Activated T-helper 2 cell treated with anti-CD3 and anti-CD28 coated beads, Interferon-gamma antibody, Interleukin-2, Interleukin-4, amounts not matched to agents 10 μg/mL and 5 μg/mL and 100 μg/mL, durations not matched to agents 14 hours and 24 hours and 36 hours (primary cell): ENCODE measurements at regions not wholly inside any gene's neighbourhood (a gene's known extent, or its start where the extent isn't known, plus 50 kb on each side); places are given as distances from the start of the nearest gene placed in this dataset.
"Not testable (repeated sequence)": the region's sequence is repeated elsewhere in the genome, so short reads cannot be mapped to it uniquely, and the experiment has no call there.

Source experiments
- DNase-seq: peaks from one replicate; pipeline ENCODE4 v3.0.0; 2021; ENCODE audit warnings: low spot score
- H3K27ac Mint-ChIP-seq: one replicate; pipeline ENCODE4 v1.8.0; 2021; ENCODE audit warnings: mixed read lengths
- H3K27me3 Mint-ChIP-seq: one replicate; pipeline ENCODE4 v1.8.0; 2021; ENCODE audit warnings: low read depth, mixed read lengths
- H3K36me3 Mint-ChIP-seq: one replicate; pipeline ENCODE4 v1.8.0; 2021; ENCODE audit warnings: low read depth, mixed read lengths
- H3K4me1 Mint-ChIP-seq: one replicate; pipeline ENCODE4 v1.8.0; 2021; ENCODE audit warnings: low read depth, mixed read lengths
- H3K4me3 Mint-ChIP-seq: one replicate; pipeline ENCODE4 v1.8.0; 2021; ENCODE audit warnings: low read depth, mild to moderate bottlenecking, moderate library complexity, mixed read lengths
- H3K9me3 Mint-ChIP-seq: one replicate; pipeline ENCODE4 v1.8.0; 2021; ENCODE audit warnings: mixed read lengths
- intact Hi-C: fragments of 100-400 bp; cut with micrococcal nuclease; formaldehyde crosslinking; loops from one replicate; pipeline ENCODE4 v1.15.1; 2023

GRCh38 chr18:34322365-34323289, 97.9 kb upstream of the NOL4 start:
- H3K27me3 Mint-ChIP-seq, result no peaks in the 10 kb centered on the region
- peaks cover 5% of the 10 kb centered on the region for H3K9me3 Mint-ChIP-seq
- H3K4me1 Mint-ChIP-seq, result no peaks in the 10 kb centered on the region
- intact Hi-C loops, result loop anchor here (5.0 kb wide), 1 partner anchor 200 kb away; no protein-coding TSS in a partner anchor
- H3K36me3 Mint-ChIP-seq, result no peaks in the 10 kb centered on the region
- H3K4me3 Mint-ChIP-seq, result no peak overlapping the region
- H3K27ac Mint-ChIP-seq, result no peak overlapping the region
- DNase-seq, result no peak

- Mint-ChIP-seq H3K4me3 (no peak overlapping the region), H3K27me3 (no peaks in the 10 kb centered on the region), H3K27ac (no peak overlapping the region), H3K9me3 (peaks cover 10% of the 10 kb centered on the region), H3K4me1 (no peaks in the 10 kb centered on the region), H3K36me3 (no peaks in the 10 kb centered on the region)
- no peak for DNase-seq
- intact Hi-C loops, result no loop called here
Observed at GRCh38 chr18:34329840-34330239, 105.1 kb upstream of the NOL4 start.

GRCh38 chr18:34330308-34330707, 105.6 kb upstream of the NOL4 start:
- Mint-ChIP-seq H3K9me3 (peaks cover 10% of the 10 kb centered on the region), H3K36me3 (no peaks in the 10 kb centered on the region), H3K4me1 (no peaks in the 10 kb centered on the region), H3K27me3 (no peaks in the 10 kb centered on the region), H3K4me3 (no peak overlapping the region), H3K27ac (no peak overlapping the region)
- no peak for DNase-seq
- intact Hi-C loops, result no loop called here

DNA sequence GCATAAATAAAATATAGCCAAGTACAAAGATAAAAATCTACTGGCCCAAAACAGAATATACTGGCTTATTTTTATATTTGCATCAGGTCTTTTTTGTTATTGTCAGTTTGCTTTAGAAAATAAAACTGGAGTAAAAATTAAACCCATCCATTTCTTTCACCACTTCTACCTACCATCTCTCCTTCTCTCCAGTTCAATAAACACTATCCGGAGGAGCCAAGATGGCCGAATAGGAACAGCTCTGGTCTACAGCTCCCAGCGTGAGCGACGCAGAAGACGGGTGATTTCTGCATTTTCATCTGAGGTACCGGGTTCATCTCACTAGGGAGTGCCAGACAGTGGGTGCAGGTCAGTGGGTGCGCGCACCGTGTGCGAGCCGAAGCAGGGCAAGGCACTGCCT, 106.2 kb upstream of the NOL4 start:
- H3K36me3 Mint-ChIP-seq, H3K9me3 Mint-ChIP-seq, intact Hi-C loops, DNase-seq, H3K4me1 Mint-ChIP-seq, H3K27ac Mint-ChIP-seq, H3K27me3 Mint-ChIP-seq, H3K4me3 Mint-ChIP-seq: not testable (repeated sequence)

DNA sequence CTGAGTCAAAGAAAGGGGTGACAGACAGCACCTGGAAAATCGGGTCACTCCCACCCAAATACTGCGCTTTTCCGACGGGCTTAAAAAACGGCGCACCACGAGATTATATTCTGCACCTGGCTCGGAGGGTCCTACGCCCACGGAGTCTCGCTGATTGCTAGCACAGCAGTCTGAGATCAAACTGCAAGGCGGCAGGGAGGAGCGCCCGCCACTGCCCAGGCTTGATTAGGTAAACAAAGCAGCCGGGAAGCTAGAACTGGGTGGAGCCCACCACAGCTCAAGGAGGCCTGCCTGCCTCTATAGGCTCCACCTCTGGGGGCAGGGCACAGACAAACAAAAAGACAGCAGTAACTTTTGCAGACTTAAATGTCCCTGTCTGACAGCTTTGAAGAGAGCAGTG, 106.6 kb upstream of the NOL4 start:
- intact Hi-C loops, H3K4me3 Mint-ChIP-seq: not testable (repeated sequence)

DNA sequence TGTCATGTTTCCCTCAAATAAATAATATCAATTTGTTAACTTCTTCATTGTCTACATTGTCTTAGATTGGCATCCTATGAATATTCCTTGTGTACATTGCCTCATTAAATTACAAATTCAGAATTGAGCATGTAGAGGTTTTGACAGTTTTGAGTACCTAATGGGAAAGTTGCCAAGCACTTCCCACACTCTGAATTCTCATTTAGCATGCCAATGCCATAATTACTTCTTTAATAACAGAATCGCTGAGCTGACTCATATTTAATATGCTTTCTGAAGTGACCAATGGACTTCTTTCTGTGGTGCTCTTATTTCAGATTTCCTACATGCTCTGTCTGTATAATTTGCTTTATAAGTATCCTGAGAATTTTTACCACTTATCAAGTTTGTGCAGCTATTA, 114.4 kb upstream of the NOL4 start:
- H3K9me3 Mint-ChIP-seq, result peaks cover 14% of the 10 kb centered on the region
- H3K4me3 Mint-ChIP-seq, result no peak overlapping the region
- no peak for DNase-seq
- no peak overlapping the region for H3K27ac Mint-ChIP-seq
- H3K27me3 Mint-ChIP-seq, result no peaks in the 10 kb centered on the region
- H3K36me3 Mint-ChIP-seq, result no peaks in the 10 kb centered on the region
- H3K4me1 Mint-ChIP-seq, result no peaks in the 10 kb centered on the region
- intact Hi-C loops, result no loop called here

More for the DNA sequence above, 106.6 kb upstream of the NOL4 start:
- DNase-seq, H3K36me3 Mint-ChIP-seq, H3K27me3 Mint-ChIP-seq, H3K27ac Mint-ChIP-seq, H3K4me1 Mint-ChIP-seq, H3K9me3 Mint-ChIP-seq: not testable (repeated sequence)

DNA sequence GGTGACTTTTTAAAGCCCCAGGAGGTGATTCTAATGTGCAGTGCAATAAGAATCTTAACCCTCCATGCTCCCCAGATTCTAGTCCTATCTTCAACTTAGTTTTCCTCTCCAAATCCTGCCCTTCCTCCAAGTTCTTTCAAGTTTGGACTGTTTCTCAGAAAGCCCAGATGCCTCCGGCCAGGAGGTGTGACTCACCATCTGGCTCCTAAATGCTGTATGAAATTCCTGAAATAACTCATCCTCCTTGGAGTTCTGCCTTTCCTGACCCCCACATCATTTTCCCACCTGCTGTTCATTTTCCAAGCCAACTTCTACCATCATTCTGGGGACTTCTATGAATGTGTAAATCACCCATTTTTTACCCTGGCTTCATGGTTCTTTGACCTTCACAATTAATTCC, 118.2 kb upstream of the NOL4 start:
- Mint-ChIP-seq H3K27me3 (no peaks in the 10 kb centered on the region), H3K9me3 (peaks cover 18% of the 10 kb centered on the region), H3K27ac (no peak overlapping the region), H3K4me1 (no peaks in the 10 kb centered on the region), H3K36me3 (no peaks in the 10 kb centered on the region), H3K4me3 (no peak overlapping the region)
- intact Hi-C loops, result no loop called here
- no peak for DNase-seq

GRCh38 chr18:34345738-34346137, 121.0 kb upstream of the NOL4 start:
- Mint-ChIP-seq H3K4me3 (no peak overlapping the region), H3K36me3 (no peaks in the 10 kb centered on the region), H3K27ac (no peak overlapping the region), H3K9me3 (peaks cover 19% of the 10 kb centered on the region), H3K4me1 (no peaks in the 10 kb centered on the region), H3K27me3 (no peaks in the 10 kb centered on the region)
- intact Hi-C loops, result no loop called here
- DNase-seq, result no peak

DNA sequence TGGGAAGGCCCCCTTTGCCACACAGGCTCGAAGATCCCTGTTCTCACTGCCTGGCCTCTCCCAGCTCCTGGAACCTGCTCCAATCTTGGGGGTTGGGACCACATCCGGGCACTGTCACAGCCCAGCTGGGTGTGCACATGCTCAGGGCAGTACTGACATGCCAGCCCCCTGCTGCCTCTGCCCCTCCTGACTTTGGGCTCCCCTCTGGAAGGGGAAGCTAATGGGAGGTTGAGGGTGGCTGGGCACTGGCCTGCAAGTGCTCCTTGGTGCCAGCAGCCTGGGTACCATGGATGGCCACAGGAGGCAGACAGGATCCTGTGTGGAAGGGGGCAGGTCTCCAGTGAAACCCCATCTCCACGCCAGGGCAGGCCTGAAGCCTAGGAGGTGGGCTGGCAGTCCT, 126.1 kb upstream of the NOL4 start:
- H3K4me1 Mint-ChIP-seq, result no peaks in the 10 kb centered on the region
- H3K27me3 Mint-ChIP-seq, result no peaks in the 10 kb centered on the region
- intact Hi-C loops, result no loop called here
- H3K9me3 Mint-ChIP-seq, result peaks cover 7% of the 10 kb centered on the region
- no peak overlapping the region for H3K4me3 Mint-ChIP-seq
- H3K27ac Mint-ChIP-seq, result no peak overlapping the region
- H3K36me3 Mint-ChIP-seq, result no peaks in the 10 kb centered on the region
- no peak for DNase-seq

DNA sequence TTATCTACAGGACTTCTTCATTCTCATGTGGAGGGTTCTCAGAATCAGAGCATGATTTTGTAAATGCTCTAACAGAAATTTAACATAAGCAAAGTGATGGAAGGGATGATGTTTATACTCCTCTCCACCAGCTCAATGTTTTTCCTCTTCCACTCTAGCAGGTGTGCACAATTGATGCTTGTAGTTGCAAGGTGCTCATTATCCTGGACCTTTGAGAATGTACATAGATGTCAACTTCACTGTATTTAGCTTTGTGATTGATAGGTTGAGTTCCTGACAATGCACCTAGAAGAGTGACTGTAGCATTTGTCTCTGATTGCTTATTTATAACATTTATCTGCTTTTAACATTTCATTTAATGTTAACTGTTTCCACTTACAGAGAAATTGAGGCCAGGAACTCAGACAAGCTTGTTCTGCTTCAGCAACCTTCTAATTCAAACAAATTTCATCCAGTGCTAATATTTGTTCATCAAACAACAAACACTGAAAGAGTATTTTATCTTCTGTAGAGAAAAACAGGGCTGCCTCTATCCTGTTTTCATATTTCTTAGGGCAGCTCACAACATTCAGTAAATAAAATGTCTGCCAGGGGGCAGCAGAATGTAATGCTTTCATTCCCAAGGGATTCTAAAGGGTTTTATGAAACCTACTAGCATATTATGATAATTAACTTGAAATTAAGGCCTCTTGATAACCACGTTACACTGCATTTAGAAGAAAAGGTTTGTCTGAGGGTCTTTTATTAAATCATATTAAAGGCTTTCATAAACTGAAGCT, 127.9 kb upstream of the NOL4 start:
- Mint-ChIP-seq H3K36me3 (no peaks in the 10 kb centered on the region), H3K27me3 (no peaks in the 10 kb centered on the region)
- intact Hi-C loops, result no loop called here

GRCh38 chr18:34354351-34354750, 129.6 kb upstream of the NOL4 start:
- Mint-ChIP-seq H3K27me3 (no peaks in the 10 kb centered on the region), H3K4me3 (no peak overlapping the region), H3K36me3 (no peaks in the 10 kb centered on the region), H3K27ac (no peak overlapping the region), H3K4me1 (no peaks in the 10 kb centered on the region), H3K9me3 (peaks cover 11% of the 10 kb centered on the region)
- DNase-seq, result no peak
- intact Hi-C loops, result no loop called here

More for the DNA sequence above, 127.9 kb upstream of the NOL4 start:
- DNase-seq, result no peak
- H3K27ac Mint-ChIP-seq, result no peak overlapping the region
- H3K4me3 Mint-ChIP-seq, result no peak overlapping the region
- H3K9me3 Mint-ChIP-seq, result peaks cover 11% of the 10 kb centered on the region
- H3K4me1 Mint-ChIP-seq, result no peaks in the 10 kb centered on the region

- H3K4me1 Mint-ChIP-seq, result no peaks in the 10 kb centered on the region
- intact Hi-C loops, result no loop called here
- H3K4me3 Mint-ChIP-seq, result no peak overlapping the region
- no peak overlapping the region for H3K27ac Mint-ChIP-seq
- H3K27me3 Mint-ChIP-seq, result no peaks in the 10 kb centered on the region
- no peaks in the 10 kb centered on the region for H3K36me3 Mint-ChIP-seq
- peaks cover 12% of the 10 kb centered on the region for H3K9me3 Mint-ChIP-seq
- DNase-seq, result no peak
Observed at GRCh38 chr18:34357944-34358580, 133.3 kb upstream of the NOL4 start.

GRCh38 chr18:34358923-34359322, 134.2 kb upstream of the NOL4 start:
- intact Hi-C loops, result no loop called here
- H3K9me3 Mint-ChIP-seq, result peaks cover 12% of the 10 kb centered on the region
- H3K27ac Mint-ChIP-seq, result no peak overlapping the region
- DNase-seq, result no peak
- no peaks in the 10 kb centered on the region for H3K36me3 Mint-ChIP-seq
- no peak overlapping the region for H3K4me3 Mint-ChIP-seq
- no peaks in the 10 kb centered on the region for H3K4me1 Mint-ChIP-seq
- H3K27me3 Mint-ChIP-seq, result no peaks in the 10 kb centered on the region
